HG03575 (cell line): ENCODE measurements at regions not wholly inside any gene's neighbourhood (a gene's known extent, or its start where the extent isn't known, plus 50 kb on each side); places are given as distances from the start of the nearest gene placed in this dataset.

Experiments
- ATAC-seq: cut with Tn5 transposase; IDR thresholded peaks from one replicate; pipeline ENCODE4 v1.9.1; 2021; ENCODE audit not compliant: unreplicated experiment, insufficient number of reproducible peaks, low FRiP score; ENCODE audit errors: extremely low read depth

DNA sequence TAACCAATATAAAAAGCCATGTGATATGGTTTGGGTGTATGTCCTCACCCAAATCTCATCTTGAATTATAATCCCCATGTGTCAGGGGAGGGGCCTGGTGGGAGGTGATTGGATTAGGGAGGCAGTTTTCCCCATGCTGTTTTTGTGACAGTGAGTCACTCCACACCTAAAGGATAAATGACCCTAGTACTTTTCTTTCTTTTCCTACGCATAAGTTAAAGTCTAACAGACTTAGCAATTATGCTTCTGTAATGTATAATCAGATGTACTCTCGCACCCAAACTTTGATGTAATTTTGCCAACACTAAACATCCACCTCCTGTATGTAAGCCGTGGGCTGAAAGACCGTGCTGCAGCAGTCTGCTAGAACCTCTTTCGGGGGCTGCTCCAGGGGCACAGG, 97.2 kb upstream of the DSEL start:
- ATAC-seq, result no peak

GRCh38 chr18:67612281-67612680, 95.8 kb upstream of the DSEL start:
- ATAC-seq, result no peak

- no peak for ATAC-seq
These were observed 92.2 kb upstream of the DSEL start for GRCh38 chr18:67608615-67609273.

- no peak for ATAC-seq
These were observed 91.7 kb upstream of the DSEL start for GRCh38 chr18:67608191-67608590.

DNA sequence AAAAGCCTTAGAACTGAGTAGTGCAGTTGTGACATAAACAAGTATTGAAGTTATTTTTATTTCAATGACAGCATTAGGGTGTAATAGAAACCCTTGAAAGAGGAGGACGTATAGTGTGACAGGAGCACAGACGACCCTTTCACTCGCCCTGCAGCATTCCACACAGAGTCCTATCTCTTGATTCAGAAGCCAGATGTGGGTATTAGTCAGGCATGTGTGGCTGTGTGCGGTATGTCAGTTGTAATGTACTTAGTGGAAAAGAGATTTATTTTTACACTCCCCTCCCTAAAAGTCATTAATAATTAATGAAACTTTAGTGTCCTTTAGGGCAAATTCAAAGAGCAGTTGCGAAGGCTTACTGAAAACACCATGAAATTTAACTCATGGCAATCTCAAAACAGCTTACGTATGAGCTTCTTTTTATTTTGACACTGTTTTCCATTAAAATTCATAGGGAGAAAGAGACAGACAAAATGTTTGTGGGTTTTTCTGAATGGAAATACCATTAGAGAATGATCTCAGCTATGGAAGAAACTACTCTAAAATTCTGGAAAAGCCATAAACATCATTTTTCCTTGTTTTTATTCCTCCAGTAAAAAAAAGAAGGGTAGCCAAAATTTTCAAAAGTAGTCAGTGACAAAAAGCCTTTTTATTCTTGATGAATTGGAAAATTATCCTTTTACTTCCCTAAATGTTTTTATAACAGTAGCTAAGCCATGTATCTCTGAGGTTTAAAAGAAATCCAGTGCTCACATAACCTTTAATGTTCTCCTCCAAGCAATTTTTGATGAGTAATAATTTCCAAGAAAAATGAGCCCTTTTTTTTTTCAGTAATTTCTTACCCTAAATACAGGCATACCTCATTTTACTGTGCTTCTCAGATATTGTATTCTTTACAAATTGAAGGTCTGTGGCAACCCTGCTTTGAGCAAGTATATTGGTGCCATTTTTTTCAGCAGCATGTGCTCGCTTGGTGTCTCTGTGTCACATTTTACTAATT, 84.0 kb upstream of the DSEL start:
- ATAC-seq, result no peak

DNA sequence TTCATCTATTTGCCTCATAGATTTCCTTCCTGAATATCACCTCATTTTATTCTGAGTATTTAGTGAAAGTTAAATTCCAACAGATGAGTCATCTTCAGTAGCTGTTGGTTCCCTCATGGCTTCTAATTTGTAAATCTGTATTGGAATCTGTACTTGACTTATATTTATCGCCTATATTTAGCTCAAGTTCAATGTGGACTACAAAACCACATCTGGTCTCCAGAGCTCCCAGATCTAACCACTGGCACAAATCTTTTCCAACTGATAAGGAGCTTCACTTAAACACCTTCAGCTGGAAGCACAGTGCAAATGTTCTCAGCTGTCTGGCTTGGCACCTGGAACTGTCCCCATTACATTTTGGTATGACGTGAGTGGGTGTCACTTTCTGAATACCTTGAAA, 82.8 kb upstream of the DSEL start:
- no peak for ATAC-seq

GRCh38 chr18:67597759-67598158, 81.2 kb upstream of the DSEL start:
- ATAC-seq, result no peak

DNA sequence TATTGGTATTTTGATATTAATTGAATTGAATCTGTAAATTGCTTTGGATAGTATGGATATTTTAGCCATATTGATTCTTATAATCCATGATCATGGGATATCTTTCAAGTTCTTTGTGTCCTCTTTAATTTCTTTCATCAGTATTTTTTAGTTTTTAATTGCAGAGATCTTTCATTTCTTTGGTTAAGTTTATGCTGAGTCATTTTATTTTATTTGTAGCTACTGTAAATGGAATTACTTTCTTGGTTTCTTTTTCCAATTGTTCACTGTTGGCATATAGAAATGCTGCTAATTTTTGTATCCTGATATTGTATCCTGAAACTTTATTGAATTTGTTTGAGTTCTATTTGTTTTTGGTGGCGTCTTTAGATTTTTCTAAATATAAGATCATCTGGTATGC, 79.5 kb upstream of the DSEL start:
- no peak for ATAC-seq

DNA sequence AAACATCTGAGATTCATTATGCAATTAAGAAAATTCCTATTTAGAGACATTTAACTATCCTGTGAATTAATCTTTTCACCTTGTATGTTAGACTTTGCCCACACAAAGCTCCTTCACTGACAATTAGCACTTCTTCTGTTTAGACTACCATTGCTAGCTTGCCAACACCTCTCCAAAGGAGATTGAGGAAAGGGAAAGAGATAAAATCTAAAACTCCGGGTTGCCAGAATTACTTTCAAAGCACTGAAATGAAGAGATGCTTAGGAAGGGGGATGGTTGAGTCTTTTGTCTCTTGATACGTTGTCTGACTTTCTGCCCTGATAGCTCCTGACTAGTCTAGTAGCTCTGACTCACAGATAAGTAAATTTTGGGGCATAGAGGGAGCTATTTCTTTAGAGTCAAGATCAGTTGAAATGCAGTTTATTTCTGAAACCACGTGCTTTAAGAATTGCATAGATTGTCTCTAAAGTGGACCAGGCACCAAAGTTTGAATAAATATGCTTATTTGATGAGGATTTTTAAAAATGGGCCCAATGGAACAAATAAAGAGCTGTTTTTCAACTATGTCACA, 74.1 kb upstream of the DSEL start:
- ATAC-seq, result no peak

GRCh38 chr18:67589325-67589724, 72.8 kb upstream of the DSEL start:
- no peak for ATAC-seq

GRCh38 chr18:67586101-67586500, 69.6 kb upstream of the DSEL start:
- ATAC-seq, result no peak

GRCh38 chr18:67583621-67584020, 67.1 kb upstream of the DSEL start:
- ATAC-seq, result no peak

GRCh38 chr18:67582488-67582887, 66.0 kb upstream of the DSEL start:
- ATAC-seq, result no peak

DNA sequence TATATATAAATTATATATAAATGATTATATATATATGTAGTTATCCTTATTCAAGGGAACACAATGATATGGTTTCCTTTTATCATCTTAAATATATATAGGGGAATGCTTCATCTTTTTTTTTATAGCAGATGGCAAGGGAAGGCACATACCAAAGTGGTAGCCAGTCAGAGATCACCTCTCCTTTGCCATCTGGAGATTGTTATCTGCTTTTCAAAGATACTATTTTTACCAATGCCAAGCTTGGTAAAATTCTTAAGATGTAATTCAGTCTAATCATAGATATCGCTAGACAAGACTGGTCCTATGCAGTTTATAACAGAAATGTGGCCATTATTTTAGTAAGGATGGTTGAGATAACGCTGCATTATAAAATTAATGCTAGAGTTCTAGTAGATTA, 64.7 kb upstream of the DSEL start:
- ATAC-seq, result no peak

- no peak for ATAC-seq
These were observed 60.9 kb upstream of the DSEL start for GRCh38 chr18:67577386-67577785.

GRCh38 chr18:67574749-67575148, 58.2 kb upstream of the DSEL start:
- ATAC-seq, result no peak

- no peak for ATAC-seq
These were observed 51.6 kb upstream of the DSEL start for GRCh38 chr18:67568166-67568565.
